Activated CD8-positive, alpha-beta T cell treated with anti-CD3 and anti-CD28 coated beads for 36 hours (primary cell): ENCODE measurements at regions not wholly inside any gene's neighbourhood (a gene's known extent, or its start where the extent isn't known, plus 50 kb on each side); places are given as distances from the start of the nearest gene placed in this dataset.

Experiments
- ATAC-seq: fragments of 200-7000 bp; cut with Tn5 transposase; one replicate; pipeline ENCODE4 v1.10.0; 2021; ENCODE audit warnings: mild to moderate bottlenecking, moderate library complexity
- CTCF ChIA-PET: fragments of 350-600 bp; sonication (Branson Sonifier 250); formaldehyde crosslinking; loops from one replicate; lab custom pipeline; 2021; ENCODE audit warnings: antibody characterized with exemption; lab: Charles Lee
- POLR2A ChIA-PET: fragments of 350-600 bp; sonication (Branson Sonifier 250); formaldehyde crosslinking; loops from one replicate; lab custom pipeline; 2021; ENCODE audit warnings: antibody characterized with exemption; lab: Charles Lee
- DNase-seq: peaks from one replicate; pipeline ENCODE4 v3.0.0-alpha.2; 2020
- H3K27ac Mint-ChIP-seq: one replicate; pipeline ENCODE4 v1.8.0; 2021; ENCODE audit warnings: mild to moderate bottlenecking, mixed read lengths
- H3K27me3 Mint-ChIP-seq: one replicate; pipeline ENCODE4 v1.8.0; 2021; ENCODE audit warnings: mixed read lengths
- H3K36me3 Mint-ChIP-seq: one replicate; pipeline ENCODE4 v1.8.0; 2021; ENCODE audit warnings: low read depth, mixed read lengths
- H3K4me1 Mint-ChIP-seq: one replicate; pipeline ENCODE4 v1.8.0; 2021; ENCODE audit warnings: low read depth, mixed read lengths
- H3K4me3 Mint-ChIP-seq: one replicate; pipeline ENCODE4 v1.8.0; 2021; ENCODE audit warnings: mild to moderate bottlenecking, moderate library complexity, mixed read lengths
- H3K9me3 Mint-ChIP-seq: one replicate; pipeline ENCODE4 v1.8.0; 2021; ENCODE audit warnings: mixed read lengths
- intact Hi-C: fragments of 100-400 bp; cut with micrococcal nuclease; formaldehyde crosslinking; loops from one replicate; pipeline ENCODE4 v1.10.0; 2022
- TF ChIP-seq, protein P1 (sequence below): fragments of 200-600 bp; IDR thresholded peaks from one replicate; pipeline ENCODE4 v1.8.0; 2022; ENCODE audit warnings: antibody characterized with exemption, mild to moderate bottlenecking

DNA sequence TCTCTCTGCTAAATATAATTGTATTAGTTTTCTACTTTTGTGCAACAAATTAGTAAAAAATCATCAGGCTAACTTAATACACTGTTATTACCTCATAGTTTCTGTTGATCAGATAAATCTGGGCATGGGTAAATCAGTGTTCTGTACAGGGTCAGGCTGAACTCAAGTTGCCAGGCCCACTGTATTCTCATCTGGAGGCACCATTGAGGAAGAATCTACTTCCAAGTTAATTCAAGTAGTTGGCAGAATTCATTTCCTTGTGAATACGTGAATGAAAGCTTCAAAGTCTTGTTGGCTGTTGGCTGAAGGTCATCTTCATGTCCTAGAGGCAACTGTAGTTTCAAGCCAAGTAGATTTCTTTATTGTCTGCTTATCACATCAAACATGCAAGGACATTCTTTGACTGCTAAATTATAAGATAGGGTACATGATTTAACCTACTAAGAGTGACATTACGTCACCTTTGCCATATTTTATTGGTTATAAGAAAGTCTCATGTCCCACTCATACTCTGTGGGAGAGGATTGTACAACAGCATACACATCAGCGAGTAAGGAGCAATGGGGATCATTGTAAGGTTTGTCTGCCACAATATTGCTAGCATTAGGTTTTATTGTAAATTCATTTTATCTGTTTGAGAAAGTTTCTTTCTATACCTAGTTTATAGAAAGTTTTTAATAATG, 1219.0 kb downstream of the ARAP2 start:
- DNase-seq: no peak
- intact Hi-C loops: no loop called here
- no peaks in the 10 kb centered on the region for H3K4me1 Mint-ChIP-seq
- TF ChIP-seq, protein P1, sequence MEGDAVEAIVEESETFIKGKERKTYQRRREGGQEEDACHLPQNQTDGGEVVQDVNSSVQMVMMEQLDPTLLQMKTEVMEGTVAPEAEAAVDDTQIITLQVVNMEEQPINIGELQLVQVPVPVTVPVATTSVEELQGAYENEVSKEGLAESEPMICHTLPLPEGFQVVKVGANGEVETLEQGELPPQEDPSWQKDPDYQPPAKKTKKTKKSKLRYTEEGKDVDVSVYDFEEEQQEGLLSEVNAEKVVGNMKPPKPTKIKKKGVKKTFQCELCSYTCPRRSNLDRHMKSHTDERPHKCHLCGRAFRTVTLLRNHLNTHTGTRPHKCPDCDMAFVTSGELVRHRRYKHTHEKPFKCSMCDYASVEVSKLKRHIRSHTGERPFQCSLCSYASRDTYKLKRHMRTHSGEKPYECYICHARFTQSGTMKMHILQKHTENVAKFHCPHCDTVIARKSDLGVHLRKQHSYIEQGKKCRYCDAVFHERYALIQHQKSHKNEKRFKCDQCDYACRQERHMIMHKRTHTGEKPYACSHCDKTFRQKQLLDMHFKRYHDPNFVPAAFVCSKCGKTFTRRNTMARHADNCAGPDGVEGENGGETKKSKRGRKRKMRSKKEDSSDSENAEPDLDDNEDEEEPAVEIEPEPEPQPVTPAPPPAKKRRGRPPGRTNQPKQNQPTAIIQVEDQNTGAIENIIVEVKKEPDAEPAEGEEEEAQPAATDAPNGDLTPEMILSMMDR: no peak
- no peaks in the 10 kb centered on the region for H3K27me3 Mint-ChIP-seq
- no peak overlapping the region for H3K27ac Mint-ChIP-seq
- CTCF ChIA-PET: no interaction called here
- ATAC-seq: no peak
- no peak overlapping the region for H3K4me3 Mint-ChIP-seq
- H3K9me3 Mint-ChIP-seq: peaks cover 9% of the 10 kb centered on the region
- POLR2A ChIA-PET: no interaction called here
- no peaks in the 10 kb centered on the region for H3K36me3 Mint-ChIP-seq

DNA sequence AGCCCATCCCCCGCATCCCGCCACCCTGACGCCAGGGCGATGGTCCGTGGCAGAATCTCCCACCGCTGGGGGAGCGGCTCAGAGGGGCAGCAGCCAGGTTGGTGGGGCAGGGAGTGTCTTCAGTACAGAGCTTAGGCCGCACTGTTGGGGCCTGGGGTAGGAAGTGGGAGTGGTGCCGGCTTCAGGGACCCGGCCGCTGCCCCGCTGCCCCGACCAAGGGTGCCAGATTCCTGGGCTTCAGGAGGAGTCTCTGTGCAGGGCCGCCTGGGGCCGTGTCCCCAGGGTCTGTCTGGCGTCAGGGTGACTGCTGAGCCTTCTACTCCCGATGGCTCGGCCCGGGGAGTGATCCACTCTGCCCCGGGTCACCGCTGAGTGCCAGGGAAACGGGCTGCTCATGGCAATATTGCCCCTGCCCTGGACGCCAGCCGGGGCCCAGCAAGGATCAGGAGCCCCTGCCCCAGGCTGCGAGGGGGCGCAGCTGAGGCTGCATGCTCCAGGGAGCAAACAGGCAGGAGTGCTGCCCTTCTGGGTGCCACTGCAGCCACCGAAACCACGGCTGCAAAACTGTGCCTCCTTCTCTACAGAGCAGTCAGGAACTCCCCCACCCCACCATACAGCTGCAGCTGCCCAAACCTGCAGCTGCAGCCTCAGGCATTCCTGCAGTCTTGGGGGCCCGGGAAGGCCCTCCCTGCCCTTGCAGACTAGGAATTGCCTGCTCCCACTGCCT, 1206.1 kb downstream of the ARAP2 start:
- H3K4me3 Mint-ChIP-seq: no peak overlapping the region

DNA sequence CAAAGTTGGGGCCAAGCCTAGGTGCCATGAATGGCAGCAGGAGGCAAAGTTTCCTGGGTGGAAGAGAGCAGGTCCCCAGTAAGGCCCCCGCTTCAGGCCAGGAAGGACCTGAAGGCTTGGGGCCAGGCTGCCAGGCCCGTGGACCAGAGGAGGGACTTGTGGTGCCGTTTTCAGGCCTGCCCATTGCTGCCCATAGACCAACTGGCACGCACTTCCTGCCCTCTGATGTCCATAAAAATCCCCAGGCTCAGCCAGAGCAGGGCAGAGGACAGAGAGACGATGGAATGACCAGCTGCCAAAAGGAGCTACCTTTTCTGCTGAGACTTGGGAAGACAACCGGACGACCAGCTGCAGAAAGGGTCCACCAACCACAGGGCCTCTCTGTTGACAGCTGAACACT, 1205.5 kb downstream of the ARAP2 start:
- H3K4me1 Mint-ChIP-seq: no peaks in the 10 kb centered on the region
- peaks cover 1% of the 10 kb centered on the region for H3K9me3 Mint-ChIP-seq
- TF ChIP-seq, protein P1: no peak
- H3K27ac Mint-ChIP-seq: no peak overlapping the region
- H3K36me3 Mint-ChIP-seq: no peaks in the 10 kb centered on the region
- ChIA-PET POLR2A (no interaction called here), CTCF (no interaction called here)
- intact Hi-C loops: no loop called here
- no peak overlapping the region for H3K4me3 Mint-ChIP-seq
- H3K27me3 Mint-ChIP-seq: no peaks in the 10 kb centered on the region
- DNase-seq (no peak), ATAC-seq (no peak)

More for the DNA sequence above, 1206.1 kb downstream of the ARAP2 start:
- intact Hi-C loops: no loop called here
- H3K9me3 Mint-ChIP-seq: peaks cover 2% of the 10 kb centered on the region
- POLR2A ChIA-PET: no interaction called here
- CTCF ChIA-PET: no interaction called here
- no peaks in the 10 kb centered on the region for H3K36me3 Mint-ChIP-seq
- no peaks in the 10 kb centered on the region for H3K4me1 Mint-ChIP-seq
- H3K27me3 Mint-ChIP-seq: no peaks in the 10 kb centered on the region
- ATAC-seq (no peak), DNase-seq (no peak)
- no peak overlapping the region for H3K27ac Mint-ChIP-seq
- TF ChIP-seq, protein P1: no peak

DNA sequence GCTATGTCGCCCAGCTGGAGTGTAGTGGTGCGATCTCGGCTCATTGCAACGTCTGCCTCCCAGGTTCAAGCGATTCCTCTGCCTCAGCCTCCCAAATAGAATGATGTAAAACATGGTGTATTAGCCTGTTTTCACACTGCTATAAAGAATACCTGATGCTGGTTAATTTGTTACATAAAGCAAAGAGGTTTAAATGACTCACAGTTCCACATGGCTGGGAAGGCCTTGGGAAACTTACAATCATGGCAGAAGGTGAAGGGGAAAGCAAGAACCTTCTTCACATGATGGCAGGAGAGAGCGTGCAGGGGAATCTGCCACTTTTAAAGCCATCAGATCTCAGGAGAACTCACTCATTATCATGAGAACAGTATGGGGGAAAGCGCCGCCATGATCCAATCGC, 1191.8 kb downstream of the ARAP2 start:
- DNase-seq (no peak), ATAC-seq (no peak)
- ChIA-PET POLR2A (interaction anchor here (0.6 kb wide), 1 partner anchor 1950 kb away, joined by 3 read pairs; no protein-coding TSS in a partner anchor), CTCF (no interaction called here)
- Mint-ChIP-seq H3K9me3 (peaks cover 3% of the 10 kb centered on the region), H3K4me3 (no peak overlapping the region), H3K4me1 (no peaks in the 10 kb centered on the region), H3K27me3 (no peaks in the 10 kb centered on the region), H3K36me3 (no peaks in the 10 kb centered on the region), H3K27ac (no peak overlapping the region)
- intact Hi-C loops: no loop called here
- TF ChIP-seq, protein P1: no peak

DNA sequence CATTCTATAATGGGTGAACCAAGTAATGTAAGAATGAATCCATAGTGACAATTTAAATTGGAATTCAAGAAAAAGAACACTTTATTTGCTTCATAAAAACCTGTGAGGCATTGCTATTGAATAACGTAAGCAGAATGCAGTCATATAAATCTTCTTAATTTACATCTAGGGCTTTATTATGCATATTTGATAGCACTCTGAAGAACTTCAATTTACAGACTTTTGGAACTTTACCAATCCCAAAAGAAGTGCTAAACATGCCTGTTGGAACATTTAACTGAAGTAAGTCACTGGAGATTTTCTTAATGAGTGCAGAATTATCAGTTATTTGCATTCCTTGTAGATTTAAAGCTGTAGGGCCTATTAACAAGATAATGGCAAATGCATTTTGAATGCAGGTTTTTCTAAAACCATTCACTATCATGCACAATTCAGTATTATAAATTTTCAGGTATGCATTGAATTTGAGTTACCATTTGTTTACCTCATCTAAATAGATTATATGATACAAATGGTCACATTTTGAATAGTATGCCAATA, 1181.2 kb downstream of the ARAP2 start:
- H3K4me1 Mint-ChIP-seq: no peaks in the 10 kb centered on the region
- DNase-seq: no peak
- no peaks in the 10 kb centered on the region for H3K27me3 Mint-ChIP-seq
- H3K36me3 Mint-ChIP-seq: no peaks in the 10 kb centered on the region
- no peak overlapping the region for H3K4me3 Mint-ChIP-seq
- no peak for ATAC-seq
- intact Hi-C loops: no loop called here
- ChIA-PET CTCF (no interaction called here), POLR2A (no interaction called here)
- H3K9me3 Mint-ChIP-seq: no peaks in the 10 kb centered on the region
- TF ChIP-seq, protein P1: no peak
- H3K27ac Mint-ChIP-seq: no peak overlapping the region
